Suppressor macrophage treated with lipopolysaccharide for 1 hour (primary cell): ENCODE measurements at regions not wholly inside any gene's neighbourhood (a gene's known extent, or its start where the extent isn't known, plus 50 kb on each side); places are given as distances from the start of the nearest gene placed in this dataset.
A peak's percentile ranks its signal among the peaks of the same experiment; 100 is the strongest.
"Not testable (repeated sequence)": the region's sequence is repeated elsewhere in the genome, so short reads cannot be mapped to it uniquely, and the experiment has no call there.

Experiments used
- DNase-seq, 3 donors: peaks; one replicate each; pipeline ENCODE4 v3.0.0-alpha.2; 2020 to 2022

DNA sequence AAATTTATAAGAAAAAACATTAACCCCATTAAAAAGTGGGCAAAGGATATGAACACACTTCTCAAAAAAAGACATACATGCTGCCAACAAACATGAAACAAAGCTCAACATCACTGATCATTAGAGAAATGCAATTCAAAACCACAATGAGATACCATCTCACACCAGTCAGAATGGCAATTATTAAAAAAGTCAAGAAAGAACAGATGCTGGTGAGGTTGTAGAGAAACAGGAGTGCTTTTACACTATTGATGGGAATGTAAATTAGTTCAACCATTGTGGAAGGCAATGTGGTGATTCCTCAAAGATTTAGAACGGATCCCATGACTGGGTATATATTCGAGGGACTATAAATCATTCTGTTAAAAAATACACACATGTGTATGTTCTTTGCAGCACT, 1665.5 kb downstream of the BRINP3 start:
- not testable (repeated sequence) for DNase-seq

DNA sequence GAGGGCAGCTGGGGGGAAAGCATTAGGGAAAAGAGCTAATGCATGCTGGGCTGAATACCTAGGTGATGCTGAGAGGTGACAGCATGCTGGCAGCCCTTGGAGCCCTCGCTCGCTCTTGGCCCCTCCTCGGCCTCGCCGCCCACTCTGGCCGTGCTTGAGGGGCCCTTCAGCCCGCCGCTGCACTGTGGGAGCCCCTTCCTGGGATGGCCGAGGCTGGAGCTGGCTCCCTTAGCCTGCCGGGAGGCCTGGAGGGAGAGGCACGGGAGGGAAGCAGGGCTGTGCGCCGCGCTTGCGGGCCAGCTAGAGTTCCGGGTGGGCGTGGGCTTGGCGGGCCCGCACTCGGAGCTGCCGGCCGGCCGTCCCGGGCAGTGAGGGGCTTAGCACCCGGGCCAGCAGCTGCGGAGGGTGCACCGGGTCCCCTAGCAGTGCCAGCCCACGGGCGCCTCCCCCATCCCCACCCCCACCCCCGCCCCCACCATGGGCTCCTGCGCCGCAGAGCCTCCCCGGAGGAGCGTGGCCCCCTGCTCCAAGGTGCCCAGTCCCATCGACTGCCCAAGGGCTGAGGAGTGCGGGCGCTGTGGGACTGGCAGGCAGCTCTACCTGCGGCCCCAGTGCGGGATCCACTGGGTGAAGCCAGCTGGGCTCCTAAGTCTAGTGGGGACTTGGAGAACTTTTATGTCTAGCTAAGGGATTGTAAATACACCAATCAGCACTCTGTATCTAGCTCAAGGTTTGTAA, 1664.7 kb downstream of the BRINP3 start:
- not testable (repeated sequence) for DNase-seq

DNA sequence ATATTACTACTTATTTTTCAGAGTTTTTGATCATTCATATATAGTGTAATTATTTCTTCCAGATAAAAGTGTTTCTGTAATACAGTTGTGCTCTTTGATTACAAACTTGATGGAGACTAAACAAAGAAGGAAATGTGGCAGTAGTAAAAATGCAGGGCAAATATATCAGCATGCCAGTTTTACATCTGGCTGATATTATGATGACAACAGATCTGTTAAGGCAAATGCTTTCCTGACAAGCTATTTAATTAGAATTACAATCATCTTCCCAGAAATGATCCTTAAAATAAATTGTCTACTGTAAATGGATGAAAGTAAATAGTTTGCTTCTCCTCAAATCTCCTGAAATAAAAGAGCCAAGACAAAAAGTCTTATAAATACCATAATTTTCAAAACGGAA, 1659.8 kb downstream of the BRINP3 start:
- no peak for DNase-seq

DNA sequence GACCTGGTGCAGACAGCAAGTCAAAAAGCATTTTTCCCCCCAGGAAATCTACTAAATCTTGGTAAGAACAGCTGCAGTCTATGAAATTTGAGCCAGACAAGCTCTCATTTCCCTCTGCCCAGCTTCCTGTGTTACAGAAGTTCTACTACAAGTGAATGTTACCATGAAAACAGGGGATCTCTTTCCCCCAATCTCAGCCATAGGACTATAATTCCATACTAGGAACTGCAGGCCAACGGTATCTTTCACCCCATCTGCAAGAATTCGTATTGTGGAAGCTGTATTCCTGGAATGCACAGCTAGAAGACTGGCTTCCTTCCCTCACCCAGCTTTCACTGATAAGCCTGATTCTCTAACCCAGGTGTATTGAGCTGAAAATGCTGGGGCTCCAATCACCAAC, 1655.4 kb downstream of the BRINP3 start:
- no peak for DNase-seq

DNA sequence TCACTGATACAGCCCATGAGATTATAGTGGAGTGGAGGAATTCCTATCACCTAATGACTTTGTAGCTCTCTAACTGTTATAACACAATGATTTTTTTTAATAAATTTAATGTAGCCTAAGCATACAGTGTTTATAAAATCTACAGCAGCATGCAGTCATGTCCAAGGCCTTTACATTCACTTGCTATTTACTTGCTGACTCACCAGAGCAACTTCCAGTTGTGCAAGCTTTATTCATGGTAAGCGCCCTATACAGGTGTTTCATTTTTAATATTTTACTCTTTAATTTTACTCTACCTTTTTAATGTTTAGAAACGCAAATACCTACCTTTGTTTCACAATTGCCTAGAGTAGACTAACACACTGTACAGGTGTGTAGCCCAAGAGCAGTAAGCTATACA, 1652.2 kb downstream of the BRINP3 start:
- DNase-seq: no peak

DNA sequence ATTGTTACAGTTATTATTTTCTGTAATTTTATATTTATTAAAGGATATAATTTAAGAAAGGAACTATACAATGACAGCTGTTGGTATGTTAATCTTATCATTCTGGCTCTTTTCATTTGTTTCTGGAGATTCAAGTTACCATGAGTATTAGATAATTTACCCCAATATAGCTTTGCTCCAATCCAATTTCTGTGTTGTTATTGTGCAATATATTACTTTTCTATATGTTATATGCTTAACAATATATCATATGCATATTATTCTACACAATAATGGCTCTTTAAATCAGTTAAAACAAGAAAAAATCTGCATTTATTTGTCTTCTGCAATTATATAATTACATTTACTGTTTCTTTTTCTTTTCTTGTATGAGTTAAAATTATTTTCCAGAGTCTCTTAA, 1650.9 kb downstream of the BRINP3 start:
- no peak for DNase-seq

DNA sequence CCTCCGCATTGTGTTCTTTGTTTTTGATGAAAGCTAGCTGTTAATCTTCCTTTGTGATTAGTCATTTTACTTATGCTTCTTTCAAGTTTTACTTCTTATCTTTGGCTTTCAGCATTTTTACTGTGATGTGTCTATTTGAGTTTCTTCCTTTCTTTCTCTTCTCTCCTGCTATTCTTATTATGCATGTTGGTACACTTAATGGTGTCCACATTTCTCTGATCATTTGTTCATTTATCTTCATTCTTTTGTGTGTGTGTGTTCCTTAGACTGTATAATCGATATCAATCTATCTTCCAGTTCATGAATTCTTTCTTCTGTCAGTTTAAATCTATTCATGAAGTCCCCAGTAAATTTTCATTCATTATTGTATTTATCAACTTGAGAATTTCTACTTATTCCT, 1650.3 kb downstream of the BRINP3 start:
- DNase-seq: no peak

DNA sequence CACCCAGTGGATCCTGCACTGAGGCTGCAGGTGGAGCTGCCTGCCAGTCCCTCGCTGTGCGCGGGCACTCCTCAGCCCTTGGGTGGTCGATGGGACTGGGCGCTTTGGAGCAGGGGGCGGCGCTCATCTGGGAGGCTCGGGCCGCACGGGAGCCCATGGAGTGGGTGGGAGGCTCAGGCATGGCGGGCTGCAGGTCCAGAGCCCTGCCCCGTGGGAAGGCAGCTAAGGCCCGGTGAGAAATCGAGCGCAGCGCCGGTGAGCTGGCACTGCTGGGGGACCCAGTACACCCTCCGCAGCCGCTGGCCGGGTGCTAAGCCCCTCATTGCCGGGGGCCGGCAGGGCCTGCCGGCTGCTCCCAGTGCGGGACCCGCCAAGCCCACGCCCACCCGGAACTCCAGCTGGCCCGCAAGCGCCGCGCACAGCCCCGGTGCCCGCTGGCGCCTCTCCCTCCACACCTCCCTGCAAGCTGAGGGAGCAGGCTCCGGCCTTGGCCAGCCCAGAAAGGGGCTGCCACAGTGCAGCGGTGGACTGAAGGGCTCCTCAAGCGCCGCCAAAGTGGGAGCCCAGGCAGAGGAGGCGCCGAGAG, 1636.5 kb downstream of the BRINP3 start:
- DNase-seq: not testable (repeated sequence)

DNA sequence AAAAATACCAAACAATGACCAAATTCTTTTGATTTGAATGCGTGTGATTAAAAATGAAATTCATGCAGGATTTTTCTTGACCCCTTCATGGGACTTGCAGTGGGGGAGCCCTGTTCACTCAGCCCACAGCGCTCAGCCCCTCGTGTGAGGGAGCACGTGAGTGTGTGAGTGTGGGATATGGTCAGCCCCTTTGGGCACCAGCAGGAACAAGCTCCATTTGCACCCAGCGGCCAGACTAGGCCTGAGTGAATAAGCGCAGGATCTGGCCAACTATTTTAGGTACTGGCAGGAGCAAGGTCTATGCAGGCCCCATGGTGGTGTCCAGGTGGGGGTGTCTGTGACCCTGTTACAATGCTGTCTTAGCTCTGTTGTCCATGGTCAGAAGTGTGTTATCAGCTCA, 1631.2 kb downstream of the BRINP3 start:
- no peak for DNase-seq

DNA sequence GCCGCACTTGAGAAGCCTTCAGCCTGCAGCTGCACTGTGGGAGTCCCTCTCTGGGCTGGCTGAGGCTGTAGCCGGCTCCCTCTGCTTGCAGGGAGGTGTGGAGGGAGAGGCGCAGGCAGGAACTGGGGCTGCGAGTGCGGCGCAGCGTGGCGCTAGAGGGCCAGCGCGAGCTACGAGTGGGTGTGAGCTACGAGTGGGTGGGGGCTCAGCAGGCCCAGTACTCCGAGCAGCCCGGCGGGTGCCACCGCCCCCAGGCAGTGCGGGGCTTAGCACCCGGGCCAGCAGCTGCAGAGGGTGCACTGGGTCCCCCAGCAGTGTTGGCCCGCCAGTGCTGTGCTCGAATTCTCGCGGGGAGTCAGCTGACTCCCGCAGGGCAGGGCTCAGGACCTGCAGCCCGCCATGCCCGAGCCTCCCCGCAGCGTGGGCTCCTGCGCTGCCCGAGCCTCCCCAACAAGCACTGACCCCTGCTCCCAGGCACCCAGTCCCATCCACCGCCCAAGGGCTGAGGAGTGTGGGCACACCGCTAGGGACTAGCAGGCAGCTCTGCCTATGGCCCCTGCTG, 1620.1 kb downstream of the BRINP3 start:
- DNase-seq: no peak

DNA sequence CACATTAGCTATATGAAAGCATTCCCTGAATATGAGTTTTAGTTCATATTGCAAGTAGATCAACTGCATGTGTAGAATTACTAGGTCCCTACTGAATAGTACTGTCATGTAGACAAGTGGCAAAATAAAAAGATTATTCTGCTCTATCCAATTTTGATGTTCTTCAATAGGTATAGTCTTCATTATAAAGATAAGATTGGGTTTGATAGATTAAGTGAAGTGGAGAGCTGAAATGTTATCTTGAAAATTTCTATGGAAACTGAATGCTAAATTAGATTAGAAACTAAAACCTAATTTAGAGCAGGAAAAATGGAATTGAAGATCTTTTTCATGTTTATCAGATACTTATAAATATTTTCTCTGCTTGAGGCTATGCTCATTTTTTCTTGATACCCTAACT, 1610.0 kb downstream of the BRINP3 start:
- DNase-seq: no peak

DNA sequence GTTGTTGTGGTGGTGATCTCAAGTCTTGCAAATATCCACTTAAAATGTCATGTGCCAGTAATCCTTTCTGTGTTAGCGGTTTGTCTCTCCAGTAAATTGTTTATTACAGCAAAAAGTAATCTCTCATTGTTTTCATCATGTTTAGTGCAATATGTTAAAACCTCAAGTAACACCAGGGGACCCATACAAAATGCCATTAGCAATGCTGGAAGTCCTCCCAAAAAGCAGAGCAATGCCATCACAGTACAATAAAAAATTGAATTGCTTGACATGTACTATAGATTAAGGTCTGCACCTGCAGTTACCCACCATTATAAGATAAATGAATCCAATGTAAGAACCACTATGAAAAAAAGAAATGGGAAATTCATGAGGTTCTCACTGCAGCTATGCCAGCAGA, 1606.5 kb downstream of the BRINP3 start:
- no peak for DNase-seq

DNA sequence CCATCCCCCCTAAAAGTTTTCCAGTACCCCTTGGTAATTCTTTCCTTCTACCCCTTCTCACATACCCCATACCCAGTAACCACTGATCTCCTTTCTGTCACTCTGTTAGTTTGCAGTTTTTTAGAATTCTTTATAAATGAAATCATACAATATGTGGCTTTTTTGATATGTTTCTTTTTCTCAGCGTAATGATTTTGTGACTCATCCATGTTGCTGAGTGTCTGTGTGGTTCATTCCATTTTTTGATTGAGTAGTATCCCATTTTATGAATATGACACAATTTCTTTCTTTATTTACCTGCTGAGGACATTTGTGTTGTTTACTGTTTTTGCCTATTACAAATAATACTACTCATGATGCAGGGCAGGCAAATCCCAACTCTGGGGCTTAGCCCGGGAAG, 1605.3 kb downstream of the BRINP3 start:
- no peak for DNase-seq

DNA sequence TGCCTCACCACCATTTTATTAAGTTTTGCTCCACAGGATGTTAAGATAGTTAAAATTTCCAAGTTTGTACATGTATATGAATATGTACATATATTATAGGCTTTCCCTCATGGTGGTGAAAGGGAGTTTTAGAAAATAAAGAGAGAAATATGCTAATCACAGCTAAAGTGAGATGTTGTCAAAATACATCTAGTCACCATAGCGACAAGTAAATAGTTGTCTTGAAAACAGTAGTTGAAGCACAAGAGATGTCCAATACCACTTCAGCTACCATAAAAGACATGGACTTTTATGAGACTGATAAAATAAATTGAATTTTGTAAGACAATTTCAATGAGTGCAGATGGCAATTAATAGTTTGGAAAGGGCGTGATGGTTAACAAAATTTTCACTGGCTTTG, 1600.0 kb downstream of the BRINP3 start:
- DNase-seq: no peak

DNA sequence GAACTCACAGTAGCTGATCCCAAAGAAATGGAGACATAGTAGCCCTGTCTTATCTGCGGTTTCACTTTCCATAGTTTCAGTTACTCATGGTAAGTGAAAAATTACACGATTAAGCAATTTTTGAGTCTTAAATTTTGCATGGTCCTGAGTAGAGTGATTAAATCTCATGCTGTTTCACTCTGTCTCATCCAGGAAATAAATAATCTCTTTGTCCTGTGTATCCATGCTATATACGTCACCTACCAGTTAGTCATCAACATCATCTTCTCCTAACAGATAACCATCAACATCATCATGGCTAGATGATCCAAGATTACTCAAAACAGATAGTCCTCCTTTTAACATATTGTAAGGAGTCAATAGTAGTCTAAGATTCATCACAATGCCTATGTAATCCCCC, 1589.3 kb downstream of the BRINP3 start:
- DNase-seq: no peak

DNA sequence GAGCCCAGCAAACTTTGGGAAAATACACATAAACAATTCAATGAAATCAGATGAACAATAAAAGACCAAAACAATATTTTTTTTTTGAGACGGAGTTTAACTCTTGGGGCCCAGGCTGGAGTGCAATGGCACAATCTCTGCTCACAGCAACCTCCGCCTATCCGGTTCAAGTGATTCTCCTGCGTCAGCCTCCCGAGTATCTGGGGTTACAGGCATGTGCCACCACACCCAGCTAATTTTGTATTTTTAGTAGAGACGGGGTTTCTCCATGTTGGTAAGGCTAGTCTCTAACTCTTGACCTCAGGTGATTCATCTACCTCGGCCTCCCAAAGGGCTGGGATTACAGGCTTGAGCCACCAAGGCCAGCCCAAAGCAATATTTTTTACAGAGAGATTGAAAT, 1588.5 kb downstream of the BRINP3 start:
- no peak for DNase-seq

DNA sequence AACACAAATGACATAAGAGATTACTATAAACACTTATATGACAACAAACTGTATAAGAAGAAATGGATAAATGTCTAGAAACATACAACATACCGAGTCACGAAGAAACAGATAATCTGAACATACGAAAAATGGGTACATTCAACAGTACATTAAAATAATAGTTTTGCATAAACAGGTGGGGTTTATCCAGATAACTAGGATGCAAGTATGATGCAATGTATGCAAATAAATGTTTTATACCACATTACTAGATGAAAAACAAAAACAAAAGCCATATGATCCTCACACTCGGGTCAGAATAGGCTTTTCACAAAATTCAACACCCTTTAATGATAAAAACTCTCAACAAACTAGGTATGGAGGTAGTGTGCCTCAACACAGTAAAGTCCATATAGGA, 1585.7 kb downstream of the BRINP3 start:
- DNase-seq: no peak

DNA sequence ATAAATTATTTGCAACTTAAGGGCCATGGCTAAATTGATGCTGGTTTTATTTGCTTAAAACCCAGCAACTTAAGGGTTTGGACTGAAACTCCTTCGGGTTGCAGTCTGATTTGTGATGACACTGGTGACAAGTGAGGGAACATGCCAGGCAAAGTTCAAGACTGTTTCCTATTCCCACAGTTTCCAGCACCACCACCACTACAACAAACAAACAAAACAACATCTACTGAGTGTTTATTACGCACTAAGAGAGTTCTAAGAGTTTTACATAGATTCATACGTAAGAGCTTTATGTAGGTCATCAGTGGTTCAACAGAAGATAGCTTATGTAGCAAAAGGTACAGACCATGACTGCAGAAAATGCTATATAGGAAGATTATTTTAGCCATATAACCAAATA, 1582.1 kb downstream of the BRINP3 start:
- DNase-seq: no peak

DNA sequence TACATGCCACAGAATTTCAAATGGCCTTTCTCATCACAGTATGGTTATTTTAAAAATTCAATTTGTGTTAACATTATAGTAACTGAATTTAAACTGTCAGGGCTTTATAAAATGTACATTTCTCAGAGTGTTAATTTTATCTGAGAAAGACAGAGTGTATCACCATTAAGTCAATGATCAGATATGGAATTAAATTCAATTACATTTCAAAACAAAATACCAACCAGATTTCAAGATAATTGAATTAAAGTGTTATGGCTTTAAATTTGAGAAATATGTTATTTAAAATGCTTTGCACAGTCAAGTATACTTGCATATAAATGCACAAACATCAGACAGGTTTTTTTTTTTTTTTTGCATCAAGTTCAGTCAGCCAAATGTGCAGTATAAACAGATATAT, 1574.4 kb downstream of the BRINP3 start:
- no peak for DNase-seq

DNA sequence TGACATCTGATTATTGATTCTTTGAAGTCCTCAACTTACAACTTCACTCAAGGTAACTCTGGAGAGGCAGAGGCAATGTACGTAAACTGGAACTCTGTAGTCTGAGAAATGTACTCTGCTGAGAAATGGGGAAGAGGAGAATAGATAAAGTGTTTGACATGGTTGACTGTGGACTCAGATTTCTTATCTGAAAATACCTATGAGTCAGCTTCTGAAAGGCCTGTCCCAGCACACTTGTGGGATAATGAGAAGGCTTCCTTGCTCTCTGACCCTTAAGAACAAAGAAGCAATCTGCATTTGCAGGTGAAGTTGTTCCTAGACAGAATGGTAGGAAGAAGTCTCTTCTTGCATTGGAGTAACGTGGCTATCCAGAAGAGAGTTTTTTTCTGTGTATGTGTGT, 1573.5 kb downstream of the BRINP3 start:
- DNase-seq: no peak

DNA sequence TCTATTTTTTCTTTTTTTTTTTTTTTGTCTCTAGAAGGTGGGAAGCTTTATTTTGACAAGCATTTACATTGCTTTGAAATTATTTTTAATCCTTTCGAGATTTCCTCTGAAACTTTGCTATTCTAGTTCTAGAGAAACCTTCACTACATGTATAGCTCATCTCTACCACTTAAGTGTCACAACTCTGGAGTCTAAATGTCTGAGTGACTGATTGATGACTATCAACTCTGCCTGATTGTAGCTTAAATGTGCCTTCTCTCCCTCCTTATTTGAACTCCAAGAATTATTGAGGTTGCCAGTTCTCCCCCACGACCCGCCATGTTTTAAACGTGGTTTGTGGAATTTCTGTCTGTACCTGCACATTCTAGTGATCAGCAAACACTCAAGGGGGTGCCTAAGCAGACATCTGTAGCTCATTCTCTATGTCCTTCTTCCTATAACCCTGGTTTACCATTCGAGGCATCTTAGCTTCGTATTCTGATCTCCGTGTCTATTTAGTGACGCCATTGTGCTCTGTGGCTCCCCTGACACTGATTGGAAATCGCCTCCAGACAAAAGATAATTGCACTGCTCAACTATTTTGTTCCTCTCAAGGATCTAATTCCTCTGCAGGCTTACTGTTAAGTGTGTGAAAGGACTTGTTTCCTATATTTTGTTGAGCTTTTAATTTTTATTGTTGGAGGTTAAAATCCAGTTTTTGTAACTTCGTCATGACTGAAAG, 1570.6 kb downstream of the BRINP3 start:
- DNase-seq: no peak

DNA sequence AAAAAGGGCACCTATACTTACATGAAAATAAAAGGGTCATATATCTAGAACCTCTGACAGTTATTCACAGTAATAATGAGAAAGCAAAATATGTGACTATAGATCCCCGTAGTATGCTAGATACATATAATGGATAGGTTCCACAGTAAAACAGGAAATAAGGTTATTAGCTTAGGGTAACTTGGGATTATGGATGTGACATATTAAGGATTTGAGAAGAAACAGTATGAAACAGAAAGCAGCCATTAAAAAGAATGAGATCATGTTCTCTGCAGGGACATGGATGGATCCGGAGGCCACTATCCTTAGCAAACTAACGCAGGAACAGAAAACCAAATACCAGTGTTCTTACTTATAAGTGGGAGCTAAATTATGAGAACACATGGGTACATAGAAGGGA, 1547.3 kb downstream of the BRINP3 start:
- DNase-seq: no peak

DNA sequence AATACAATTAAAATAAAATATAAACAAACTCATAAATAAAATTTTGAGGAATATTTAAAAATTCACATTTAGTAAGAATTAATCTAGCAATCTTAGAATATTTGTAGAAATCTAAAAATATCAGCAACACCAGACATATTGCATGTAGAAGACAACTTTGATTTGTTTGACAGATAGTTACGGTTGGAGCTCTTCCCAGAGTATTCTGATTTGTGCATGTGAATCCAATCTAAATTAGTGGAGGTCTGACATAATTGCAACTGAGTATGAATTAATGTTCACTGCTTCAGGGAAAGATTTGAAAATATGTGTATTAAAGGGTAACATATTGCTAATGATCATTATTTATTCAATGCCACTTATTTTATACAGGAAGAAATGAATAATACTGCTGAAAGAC, 1546.2 kb downstream of the BRINP3 start:
- DNase-seq: no peak

DNA sequence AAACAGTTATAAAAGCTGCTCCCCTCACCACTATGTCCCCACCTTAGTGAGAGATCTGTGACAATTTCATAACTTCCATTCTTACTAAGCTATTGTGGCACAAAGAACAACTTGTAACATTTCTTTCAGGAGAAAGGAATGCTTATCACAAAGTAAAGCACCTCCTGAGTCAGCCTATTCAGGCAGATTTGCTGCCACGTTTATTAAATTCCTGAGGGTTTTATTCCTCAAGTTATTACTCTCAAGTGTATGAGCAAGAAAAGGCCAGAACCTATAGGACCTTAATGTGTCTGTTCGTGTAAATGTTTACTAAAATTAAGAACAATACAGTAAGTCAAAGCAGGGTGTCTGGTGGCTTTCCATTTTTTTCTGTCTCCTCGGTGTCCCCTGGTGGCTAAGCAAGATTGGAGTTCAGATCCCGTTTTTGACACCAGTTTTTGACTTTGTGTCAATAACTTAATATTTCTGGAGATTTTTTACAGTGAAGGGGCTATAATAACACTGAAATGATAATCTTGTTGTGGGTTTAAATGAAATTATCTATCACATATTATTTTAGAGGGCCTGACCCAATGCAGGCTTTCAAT, 1539.6 kb downstream of the BRINP3 start:
- DNase-seq: peak in 1 of 3 donors; percentile 1
